ENCODE measurements at regions not wholly inside any gene's neighbourhood (a gene's known extent, or its start where the extent isn't known, plus 50 kb on each side); places are given as distances from the start of the nearest gene placed in this dataset.
"Not testable (repeated sequence)": the region's sequence is repeated elsewhere in the genome, so short reads cannot be mapped to it uniquely, and the experiment has no call there.

DNA sequence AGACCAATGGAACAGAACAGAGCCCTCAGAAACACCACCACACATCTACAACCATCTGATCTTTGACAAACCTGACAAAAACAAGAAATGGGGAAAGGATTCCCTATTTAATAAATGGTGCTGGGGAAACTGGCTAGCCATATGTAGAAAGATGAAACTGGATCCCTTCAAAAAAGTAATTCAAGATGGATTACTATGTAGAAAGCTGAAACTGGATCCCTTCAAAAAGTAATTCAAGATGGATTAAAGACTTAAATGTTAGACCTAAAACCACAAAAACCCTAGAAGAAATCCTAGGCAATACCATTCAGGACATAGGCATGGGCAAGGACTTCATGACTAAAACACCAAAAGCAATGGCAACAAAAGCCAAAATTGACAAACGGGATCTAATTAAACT, 221.6 kb upstream of the EDNRA start:
- not testable (repeated sequence) for DNase-seq

DNA sequence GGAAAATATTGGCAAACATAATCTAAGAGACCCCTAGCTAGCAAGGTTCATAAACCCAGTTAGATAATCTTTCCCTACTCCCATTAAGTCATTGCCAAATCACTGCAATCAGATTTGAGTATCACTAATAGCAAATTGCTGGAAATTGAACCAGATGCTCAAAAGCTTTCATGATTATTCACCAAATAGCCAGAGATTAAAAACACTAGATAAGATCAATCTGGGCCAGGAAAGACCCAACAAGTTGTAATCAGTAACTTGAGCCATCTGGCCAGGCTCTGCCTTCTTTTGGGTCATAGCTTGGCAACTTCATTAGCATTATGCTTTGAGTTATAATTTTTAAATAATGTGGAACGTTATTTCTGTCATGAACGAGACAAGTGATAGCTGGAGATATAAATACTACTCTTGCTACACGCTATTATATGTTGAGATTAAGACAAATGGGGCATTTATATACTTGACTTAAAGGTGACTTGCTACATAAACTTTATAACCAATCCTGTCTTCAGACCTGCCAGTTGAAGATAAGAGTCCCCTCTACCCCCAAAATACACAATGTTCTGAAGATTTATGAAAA, 196.6 kb upstream of the EDNRA start:
- DNase-seq: no peak

DNA sequence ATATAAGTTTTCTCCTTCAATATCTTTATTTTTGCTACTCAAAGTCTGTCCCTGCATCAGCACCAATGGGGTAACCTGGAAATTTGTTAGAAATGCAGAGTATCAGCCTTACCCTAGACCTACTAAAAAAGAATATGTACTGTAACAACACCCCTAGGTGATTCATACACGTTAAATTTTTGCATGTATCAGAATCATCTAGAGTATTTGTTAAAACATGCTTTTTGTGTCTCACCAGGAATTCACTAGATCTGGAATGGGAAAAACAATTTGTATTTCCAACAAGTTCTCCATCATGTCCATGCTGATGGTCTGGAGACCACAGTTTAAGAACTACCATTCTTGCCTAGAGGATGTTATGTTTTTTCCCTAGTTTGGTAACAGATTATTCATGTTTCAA, 196.0 kb upstream of the EDNRA start:
- DNase-seq: no peak

DNA sequence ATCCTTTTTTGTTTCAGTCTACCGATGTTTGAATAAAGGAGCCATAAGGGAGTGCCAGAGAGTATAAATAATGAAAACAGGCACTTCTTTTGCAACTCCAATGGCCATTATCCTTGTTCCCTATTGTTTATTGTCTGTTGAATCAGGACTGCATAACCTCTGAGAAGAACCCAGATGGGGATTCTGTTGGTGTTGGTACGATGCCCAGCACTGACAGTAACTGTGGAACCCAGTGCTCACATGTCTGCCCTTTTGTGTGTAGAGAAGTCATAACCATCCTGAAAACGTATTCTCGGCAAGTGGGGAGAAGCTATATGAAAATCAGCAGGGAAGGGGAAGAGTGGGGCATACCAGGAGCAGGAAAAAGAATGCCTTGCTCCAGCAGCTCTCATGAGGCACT, 195.1 kb upstream of the EDNRA start:
- DNase-seq: no peak

DNA sequence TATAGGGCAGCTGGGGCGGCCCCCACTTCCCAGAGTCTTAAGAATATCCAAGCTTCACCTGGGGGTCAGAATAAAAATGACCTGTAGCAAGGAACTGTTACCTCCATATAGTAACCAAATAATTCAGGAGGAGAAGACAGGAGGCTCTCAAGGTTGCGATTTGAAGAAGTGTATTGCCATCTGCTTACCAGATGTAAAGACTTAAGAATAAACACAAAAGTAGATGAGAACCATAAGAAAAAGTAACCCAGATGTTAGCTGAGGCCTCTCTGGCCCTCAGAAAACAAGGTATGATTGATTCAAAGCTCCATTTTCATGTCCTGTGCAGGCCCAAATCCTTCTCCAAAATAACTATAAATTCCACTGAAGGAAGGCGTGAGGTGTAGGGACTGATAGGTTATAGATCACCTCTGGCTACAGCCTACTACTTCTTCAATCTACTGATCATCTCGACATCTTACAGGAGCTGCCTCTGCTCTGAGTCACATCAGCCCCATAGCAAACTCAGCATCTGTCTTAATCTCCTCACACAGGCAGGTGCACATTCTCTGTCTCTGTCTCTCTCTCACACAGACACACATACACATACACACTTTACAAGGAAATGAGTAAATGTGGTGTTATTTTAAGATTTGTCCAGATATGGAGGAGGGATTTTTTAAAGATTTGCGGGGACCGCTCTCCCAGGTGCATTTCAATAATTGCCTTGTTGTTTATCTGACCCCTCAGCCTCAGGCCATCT, 193.9 kb upstream of the EDNRA start:
- DNase-seq: no peak

DNA sequence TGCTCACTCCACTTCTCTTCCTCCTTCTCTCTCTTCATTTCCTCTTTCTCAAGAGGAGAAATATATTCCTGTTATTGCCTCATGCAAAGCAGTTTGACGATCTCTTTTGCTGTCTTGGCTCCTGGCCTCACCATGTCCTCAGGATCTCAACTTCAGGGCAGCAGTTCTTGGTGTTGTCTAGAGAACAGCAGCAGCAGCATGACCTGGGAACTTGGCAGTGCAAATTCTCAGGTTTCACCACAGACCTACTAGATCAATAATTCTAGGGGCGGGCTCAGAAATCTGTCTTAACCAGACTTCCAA, 193.4 kb upstream of the EDNRA start:
- DNase-seq: no peak

DNA sequence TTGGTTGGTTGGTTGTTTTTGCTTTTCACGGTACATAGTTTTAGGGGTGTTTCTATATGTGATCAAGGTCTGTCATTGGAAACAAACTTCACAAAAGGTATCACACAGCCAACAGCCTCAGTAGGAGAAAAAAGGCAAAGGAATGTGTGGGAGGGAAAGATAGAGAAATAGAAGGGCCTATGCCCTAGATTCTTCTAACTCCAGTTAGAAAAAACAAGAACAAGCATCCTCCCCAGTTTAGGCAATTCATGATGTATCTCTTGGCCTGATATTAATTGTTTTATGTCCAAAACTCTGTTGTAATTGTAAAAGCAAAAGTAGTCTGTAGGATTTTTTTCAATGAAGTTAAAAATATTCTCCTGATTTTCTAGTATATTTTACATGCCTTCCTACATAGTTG, 192.4 kb upstream of the EDNRA start:
- no peak for DNase-seq

DNA sequence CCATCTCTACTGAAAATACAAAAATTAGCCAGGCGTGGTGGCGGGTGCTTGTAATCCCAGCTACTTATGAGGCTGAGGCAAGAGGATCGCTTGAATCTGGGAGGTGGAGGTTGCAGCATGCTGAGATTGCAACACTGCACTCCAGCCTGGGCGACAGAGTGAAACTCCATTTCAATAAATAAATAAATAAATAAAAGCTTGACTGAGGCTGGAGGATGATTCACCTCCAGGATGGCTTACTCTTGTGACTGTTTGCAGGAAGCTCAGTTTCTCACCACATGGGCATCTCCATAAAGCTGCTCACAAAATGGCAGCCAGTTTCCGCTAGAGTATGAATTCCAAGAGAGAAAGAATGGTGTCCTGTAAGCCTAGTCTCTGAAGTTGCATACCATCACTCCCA, 191.7 kb upstream of the EDNRA start:
- no peak for DNase-seq

DNA sequence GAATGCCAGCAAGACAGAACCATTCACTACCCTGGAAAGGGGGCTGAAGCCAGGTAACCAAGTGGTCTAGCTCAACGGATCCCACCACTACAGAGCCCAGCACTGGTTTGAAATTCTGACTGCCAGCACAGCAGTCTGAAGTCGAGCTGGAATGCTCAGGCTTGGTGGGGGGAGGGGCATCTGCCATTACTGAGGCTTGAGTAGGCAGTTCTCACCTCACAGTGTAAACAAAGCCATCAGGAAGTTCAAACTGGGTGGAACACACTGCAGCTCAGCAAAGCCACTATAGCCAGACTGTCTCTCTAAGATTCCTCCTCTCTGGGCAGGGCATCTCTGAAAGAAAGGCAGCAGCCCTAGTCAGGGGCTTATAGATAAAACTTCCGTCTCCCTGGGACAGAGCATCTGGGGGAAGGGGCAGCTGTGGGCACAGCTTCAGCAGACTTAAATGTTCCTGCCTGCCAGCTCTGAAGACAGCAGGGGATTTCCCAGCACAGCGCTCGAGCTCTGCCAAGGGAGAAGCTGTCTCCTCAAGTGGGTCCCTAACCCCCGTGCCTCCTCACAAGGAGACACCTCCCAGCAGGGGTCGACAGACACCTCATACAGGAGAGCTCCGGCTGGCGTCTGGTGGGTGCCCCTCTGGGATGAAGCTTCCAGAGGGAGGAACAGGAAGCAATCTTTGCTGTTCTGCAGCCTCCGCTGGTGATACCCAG, 188.1 kb upstream of the EDNRA start:
- not testable (repeated sequence) for DNase-seq

DNA sequence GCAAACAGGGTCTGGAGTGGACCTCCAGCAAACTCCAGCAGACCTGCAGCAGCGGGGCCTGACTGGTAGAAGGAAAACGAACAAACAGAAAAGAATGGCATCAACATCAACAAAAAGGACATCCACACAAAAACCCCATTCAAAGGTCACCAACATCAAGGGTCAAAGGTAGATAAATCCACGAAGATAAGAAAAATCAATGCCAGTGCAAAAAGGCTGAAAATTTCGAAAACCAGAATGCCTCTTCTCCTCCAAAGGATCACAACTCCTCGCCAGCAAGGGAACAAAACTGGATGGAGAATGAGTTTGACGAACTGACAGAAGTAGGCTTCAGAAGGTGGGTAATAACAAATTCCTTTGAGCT, 187.6 kb upstream of the EDNRA start:
- DNase-seq: not testable (repeated sequence)

DNA sequence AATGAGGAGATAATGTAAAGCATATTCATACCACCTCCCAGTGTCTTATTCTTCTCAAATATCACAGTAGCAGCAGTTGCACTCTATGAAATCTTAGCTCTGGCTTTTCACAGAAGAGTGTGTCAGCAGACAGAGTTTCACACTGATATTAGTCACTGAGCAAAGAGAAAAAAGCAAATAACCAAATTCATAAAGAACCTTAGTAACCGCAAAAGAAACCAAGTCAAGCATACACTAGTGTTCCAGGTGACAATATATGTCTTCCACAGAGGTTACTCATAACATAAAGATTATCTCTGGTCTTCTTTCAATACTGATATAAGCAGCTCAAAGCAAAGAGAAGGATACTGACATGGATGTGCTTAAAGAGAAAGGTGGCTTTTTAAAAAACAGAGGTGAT, 181.7 kb upstream of the EDNRA start:
- no peak for DNase-seq

DNA sequence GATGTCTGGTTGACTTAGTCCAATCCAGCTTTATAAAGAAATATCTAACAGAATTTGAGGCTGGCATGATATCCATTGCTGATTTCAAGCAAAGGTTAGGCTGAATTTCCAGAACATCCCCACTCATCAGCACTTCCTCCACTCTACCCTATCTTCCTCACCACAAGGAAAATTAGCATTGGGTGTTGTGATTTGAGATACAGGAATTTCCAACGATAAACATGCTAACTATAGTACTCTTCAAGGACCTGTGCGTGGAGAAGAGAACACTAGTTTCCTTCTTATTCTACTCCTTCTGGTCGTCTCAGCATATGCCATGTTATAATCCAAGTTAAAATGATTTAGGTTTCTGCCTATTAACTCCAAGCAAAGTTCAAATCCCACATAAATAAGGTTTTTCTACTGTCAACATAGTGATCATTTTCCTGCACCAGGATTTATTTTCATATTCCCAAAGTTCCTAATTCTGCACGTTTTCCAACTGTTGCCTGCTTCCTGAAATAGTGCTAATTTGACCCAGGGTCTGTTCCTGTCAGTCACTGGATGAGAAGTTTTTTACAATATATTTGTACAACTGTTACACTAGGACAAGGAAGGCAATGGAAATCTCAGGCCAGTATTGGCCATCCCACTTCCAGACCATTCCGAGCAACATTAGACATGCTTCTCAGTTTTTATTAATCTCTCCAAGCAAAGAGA, 177.6 kb upstream of the EDNRA start:
- DNase-seq: no peak

DNA sequence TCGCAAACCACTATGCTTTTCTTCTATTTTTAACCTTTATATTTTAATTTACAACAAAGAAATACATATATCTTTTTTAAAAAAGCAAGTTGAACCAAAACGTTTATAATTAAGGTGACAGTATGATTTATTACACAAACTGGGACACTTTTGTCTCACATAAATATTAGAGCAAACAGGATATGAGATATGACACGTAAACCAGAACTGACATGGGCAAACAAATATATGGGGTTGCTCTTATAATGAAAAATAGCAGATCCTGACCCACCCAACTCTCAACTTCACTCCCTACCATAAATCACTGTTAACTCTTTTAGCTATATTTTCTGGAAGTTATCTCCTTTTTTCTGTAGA, 177.0 kb upstream of the EDNRA start:
- DNase-seq: no peak

DNA sequence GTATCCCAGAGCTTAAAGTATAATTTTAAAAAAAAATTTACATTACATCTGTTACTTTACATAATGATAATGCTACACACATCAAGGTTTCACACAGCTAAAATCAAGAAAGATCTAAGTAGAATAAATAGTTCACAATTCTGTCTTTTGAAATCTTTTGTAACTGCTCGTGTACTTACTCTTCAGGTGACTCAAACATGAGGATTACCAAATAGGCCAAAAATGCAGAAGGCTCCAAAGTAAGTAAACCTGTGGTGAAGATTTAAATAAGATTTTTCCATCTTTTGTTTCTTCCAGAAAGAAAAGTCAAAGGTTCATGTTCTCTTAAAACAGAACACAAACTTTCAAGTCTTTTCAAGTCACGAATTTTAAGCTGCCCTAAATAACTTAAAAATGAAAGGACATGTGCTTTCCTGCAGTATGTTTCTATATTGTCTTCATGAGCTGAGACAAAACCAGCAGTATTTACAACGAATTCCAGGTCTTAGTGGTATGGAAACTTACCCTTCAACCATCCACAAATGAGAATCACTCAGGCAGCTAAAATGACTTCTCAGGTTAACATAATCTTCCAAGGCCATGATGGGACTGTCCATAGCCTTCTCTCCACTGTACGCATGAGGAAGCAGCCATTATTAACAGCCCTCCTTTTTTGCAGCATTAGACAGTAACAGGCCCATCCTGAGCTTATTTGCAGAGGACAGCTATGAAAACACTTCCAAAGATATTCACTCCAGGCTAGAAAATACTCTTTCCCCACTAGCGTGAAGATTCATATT, 172.8 kb upstream of the EDNRA start:
- DNase-seq: no peak

DNA sequence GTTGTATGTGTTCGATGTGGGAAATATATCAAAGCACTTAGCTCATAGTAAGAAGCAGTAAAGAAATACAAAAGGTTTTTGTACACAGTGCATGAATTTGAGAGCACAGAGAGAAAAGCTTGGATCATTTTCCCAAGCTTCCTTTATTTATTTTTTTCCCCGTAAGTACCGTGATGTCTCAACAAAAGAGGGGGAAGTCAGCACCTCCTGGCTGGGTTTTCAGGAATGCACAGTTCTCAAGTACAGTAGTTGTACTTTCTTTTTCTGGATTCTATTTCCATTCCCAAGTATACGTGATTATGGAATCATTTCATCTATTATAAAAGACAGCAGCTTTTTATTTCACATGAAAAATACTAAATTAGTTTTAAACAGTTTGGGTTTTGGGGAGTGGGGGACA, 171.5 kb upstream of the EDNRA start:
- no peak for DNase-seq

DNA sequence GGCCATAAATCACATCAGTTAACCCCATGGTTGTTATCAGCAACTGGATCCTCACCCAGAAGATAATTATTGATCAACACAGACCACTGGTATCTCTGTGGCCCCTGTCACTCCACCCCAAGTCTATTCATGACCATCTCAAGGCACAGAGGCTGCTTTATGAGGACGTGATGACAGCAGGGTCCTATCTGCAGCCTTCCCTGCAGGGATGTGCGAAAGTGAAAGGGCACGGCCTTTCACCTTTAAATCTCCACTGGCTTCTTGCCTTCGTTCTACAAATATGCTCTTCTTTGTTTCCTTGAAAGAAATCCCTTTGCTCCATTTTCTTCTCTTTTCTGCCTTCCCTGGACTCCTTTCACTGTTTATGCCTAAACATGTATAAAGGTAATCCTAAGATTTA, 170.6 kb upstream of the EDNRA start:
- DNase-seq: no peak

DNA sequence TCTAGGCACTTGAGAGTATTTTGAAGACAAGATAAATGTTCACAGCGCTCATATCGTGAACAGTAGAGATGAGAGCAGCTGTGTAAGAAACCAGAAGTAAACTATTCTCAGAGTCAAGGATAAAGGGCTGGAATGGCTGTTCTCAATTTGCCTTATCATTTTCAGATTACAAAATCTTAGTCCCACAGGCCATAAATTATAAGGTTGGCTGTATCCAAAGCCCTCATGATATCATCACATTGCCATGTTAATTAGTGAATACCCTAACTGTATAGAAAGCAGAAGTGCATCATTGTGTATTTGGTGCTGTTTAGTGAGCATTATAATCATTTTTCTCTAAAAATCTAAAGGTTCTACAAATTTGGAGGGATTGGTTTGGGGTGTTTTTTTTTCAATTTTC, 168.9 kb upstream of the EDNRA start:
- DNase-seq: no peak

DNA sequence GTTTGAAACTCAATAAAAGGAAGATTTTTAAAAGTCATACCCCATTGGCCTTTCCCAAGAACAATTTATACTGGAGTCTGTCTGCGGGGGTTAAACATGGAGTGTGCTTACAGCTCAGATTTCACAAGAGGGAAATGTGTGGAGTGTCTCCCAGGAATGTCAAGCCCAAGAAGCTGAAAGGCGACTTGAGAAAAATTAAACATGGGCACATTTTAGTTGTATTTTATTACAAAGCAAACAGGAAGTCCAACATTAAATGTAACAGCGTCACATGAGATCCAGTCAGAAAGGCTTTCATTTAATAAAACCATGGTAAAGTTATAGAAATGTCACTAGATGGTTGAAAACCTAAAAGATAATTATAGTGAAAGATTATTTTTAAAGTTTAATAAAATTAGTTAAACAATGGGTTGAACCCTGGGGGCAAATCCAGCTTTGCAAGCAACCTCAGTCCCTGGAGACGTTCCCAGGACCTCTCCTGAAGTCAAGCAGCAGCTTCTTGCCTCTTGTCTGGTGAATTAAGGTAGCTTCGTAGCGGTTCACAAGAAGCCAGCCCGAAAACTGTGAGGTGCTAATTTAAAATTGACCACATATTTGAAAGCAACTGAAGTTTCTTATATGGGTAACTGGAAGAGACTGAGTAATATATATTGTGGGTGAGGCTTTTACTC, 168.4 kb upstream of the EDNRA start:
- DNase-seq: no peak

DNA sequence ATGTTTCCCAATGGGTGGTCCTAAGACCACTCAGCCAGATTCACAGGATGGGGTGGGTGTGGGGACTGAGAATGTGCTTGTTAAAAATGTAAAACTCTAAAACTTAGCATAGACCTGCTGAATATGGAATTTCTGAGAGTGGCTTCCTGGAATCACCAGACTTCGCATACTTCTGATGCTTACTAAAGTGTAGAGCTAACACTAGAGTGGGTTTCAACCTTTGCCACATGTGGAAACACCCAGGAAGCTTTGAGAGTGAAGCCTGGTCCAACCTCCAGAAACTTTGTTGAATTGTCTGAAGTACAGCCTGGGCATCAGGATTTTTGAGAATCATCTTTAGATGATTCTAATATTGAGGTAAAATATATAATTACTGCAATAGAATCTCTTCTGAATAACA, 167.8 kb upstream of the EDNRA start:
- DNase-seq: no peak

DNA sequence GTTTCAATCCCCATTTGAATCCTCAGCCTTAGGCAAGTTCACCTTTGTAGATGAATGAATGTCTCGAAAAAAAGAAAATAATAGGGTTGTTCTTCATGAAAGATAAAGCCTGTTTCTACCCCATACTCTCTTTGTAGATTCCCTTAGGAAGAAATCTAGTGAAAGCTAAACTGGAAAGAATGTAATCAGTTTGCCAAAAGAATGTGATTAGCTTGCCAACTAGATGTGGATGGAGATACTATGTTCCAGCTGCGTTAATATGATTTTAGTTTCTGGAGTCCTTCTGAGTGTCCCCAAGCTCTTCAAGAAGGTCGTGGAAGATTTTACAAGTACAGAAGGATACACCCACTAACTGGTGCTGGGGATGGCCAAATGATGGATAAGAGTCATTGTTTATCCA, 162.3 kb upstream of the EDNRA start:
- no peak for DNase-seq

DNA sequence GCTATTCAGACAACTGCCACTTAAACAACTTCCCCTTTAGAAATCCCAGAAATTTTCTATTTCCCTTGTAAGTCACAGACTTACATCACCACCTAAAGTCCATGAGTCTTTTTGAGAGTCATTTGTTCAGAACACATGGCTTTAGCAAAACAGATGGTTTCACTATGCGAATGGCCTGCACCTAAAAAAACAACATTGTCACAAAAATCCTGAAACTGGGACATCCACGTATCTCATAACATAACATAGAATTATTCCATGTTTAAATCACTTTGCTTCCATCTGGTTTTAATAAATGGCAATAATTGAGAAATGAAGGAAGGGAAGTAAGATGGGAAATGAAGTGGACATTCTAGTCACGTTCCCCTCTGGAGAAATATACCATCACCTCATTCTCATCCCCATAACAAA, 155.3 kb upstream of the EDNRA start:
- DNase-seq: no peak

DNA sequence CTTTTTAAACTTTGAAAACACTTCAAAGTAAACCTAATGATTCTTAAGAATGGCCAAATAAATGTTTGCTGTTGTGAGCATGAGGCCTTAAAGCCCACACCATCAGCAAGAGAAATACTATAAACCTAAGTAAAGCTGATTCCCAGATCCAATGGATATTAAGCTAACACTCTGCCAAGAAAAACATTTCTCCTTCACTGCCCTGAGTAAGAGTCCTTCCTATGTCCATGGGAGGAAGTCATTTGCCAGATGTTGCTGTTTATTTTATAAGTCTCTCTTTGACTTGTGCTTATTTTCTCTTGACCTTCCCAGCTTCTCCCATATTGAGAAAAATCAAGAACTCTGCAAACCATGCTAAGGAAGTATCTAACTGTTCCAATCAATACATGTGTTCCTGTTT, 154.3 kb upstream of the EDNRA start:
- no peak for DNase-seq

DNA sequence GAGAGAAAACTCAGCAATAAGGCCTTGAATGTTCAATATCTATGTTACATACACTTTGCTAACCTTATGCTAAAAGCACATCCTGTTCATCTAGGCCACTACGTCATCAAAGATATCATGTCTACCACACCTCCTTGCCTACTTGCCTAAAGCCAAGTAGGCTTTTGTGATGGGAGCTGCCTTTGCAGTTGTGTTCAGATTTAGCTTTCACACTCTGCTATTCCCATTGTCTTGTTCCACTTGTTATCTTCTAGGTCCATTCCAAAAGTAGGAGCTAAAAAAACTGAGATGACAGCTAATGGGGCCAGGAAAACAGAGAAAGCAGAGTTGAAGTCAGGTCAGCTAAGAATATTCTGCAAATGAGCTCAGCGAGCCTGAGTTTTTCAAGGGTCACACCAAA, 153.6 kb upstream of the EDNRA start:
- DNase-seq: no peak
